ENCODE measurements at regions not wholly inside any gene's neighbourhood (a gene's known extent, or its start where the extent isn't known, plus 50 kb on each side); places are given as distances from the start of the nearest gene placed in this dataset.

GRCh38 chr16:79286646-79287423 lies 313.7 kb downstream of the MAF start:
- TF ChIP-seq CTCF (IDR thresholded peaks at IDR 0.05) = no peak
- no peak for TF ChIP-seq POLR2A (IDR thresholded peaks at IDR 0.05)

All from upper lobe of left lung (tissue), 4 donors.